ENCODE measurements at regions not wholly inside any gene's neighbourhood (a gene's known extent, or its start where the extent isn't known, plus 50 kb on each side); places are given as distances from the start of the nearest gene placed in this dataset.

DNA sequence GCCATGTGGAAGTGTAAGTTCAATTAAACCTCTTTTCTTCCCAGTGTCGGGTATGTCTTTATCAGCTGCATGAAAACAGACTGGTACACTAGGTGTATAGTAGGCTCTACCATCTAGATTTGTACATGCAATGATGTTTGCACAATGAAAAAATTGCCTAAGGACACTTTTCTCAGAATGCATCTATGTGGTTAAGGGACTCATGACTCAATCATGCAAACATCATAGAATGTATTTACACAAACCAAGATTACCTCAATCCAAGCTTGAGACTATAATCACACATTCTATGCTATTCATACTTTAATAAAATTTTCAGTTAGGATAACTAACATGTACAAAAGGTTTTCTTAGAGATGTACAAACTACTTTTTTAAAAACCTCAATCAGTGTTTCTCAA is 1164.5 kb downstream of the CDH12 start:
- Histone ChIP-seq H3K79me2 (ENCODE audit: control insufficient read depth, insufficient read depth, low read length) (no peaks in the 10 kb centered on the region), H3K27me3 (replicated peaks in 1 of 2; ENCODE audit: control insufficient read depth in 2 of 2, insufficient read depth in 2 of 2, low read length in 1 of 2) (no peaks in the 10 kb centered on the region), H2AFZ (ENCODE audit: control insufficient read depth, low read depth, low read length) (no peak overlapping the region), H3K4me2 (ENCODE audit: control insufficient read depth, insufficient read depth) (no peak overlapping the region), H3K27ac (ENCODE audit: control insufficient read depth, insufficient read depth) (no peak overlapping the region), H3K9me3 (replicated peaks; ENCODE audit: control insufficient read depth, insufficient read depth, low read length) (no peaks in the 10 kb centered on the region), H4K20me1 (ENCODE audit: control insufficient read depth, insufficient read depth) (no peaks in the 10 kb centered on the region), H3K36me3 (ENCODE audit: control insufficient read depth in 2 of 2, insufficient read depth in 2 of 2, low read length in 1 of 2) (no peaks in the 10 kb centered on the region), H3K4me3 (no peak overlapping the region), H3K4me1 (ENCODE audit: control insufficient read depth, insufficient read depth, low read length) (no peaks in the 10 kb centered on the region), H3K9ac (ENCODE audit: control insufficient read depth, insufficient read depth, low read length) (no peak overlapping the region)
- DNase-seq (ENCODE audit: low read depth, low spot score) (no peak), FAIRE-seq (no peak), ATAC-seq (no peak)
- POLR2A ChIA-PET = no interaction called here
- SMC1A ChIA-PET (ENCODE audit: uncharacterized antibody, unreplicated experiment) = interaction anchor here (1.8 kb wide), 1 partner anchor 11 kb away, joined by 4 read pairs; no protein-coding TSS in a partner anchor
- no TSS peak for BruUV-seq (replicated peaks)
- RAD21 ChIA-PET (ENCODE audit: unreplicated experiment) = no interaction called here
- TF ChIP-seq, protein P1, sequence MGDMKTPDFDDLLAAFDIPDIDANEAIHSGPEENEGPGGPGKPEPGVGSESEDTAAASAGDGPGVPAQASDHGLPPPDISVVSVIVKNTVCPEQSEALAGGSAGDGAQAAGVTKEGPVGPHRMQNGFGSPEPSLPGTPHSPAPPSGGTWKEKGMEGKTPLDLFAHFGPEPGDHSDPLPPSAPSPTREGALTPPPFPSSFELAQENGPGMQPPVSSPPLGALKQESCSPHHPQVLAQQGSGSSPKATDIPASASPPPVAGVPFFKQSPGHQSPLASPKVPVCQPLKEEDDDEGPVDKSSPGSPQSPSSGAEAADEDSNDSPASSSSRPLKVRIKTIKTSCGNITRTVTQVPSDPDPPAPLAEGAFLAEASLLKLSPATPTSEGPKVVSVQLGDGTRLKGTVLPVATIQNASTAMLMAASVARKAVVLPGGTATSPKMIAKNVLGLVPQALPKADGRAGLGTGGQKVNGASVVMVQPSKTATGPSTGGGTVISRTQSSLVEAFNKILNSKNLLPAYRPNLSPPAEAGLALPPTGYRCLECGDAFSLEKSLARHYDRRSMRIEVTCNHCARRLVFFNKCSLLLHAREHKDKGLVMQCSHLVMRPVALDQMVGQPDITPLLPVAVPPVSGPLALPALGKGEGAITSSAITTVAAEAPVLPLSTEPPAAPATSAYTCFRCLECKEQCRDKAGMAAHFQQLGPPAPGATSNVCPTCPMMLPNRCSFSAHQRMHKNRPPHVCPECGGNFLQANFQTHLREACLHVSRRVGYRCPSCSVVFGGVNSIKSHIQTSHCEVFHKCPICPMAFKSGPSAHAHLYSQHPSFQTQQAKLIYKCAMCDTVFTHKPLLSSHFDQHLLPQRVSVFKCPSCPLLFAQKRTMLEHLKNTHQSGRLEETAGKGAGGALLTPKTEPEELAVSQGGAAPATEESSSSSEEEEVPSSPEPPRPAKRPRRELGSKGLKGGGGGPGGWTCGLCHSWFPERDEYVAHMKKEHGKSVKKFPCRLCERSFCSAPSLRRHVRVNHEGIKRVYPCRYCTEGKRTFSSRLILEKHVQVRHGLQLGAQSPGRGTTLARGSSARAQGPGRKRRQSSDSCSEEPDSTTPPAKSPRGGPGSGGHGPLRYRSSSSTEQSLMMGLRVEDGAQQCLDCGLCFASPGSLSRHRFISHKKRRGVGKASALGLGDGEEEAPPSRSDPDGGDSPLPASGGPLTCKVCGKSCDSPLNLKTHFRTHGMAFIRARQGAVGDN (IDR thresholded peaks at IDR 0.05) = no peak
- TF ChIP-seq HCFC1 (IDR thresholded peaks at IDR 0.05; ENCODE audit: low read length) = no peak
- no peak for TF ChIP-seq RELA (IDR thresholded peaks at IDR 0.05; ENCODE audit: borderline replicate concordance, partially characterized antibody)
- TF ChIP-seq RAD21 (IDR thresholded peaks at IDR 0.05; ENCODE audit: insufficient read depth, low read depth, low read length) = no peak
- no peak for TF ChIP-seq PAX8 (IDR thresholded peaks at IDR 0.05)
- 43% methylated on average over 1 of the region's 1 CpG for WGBS (ENCODE audit: insufficient coverage, insufficient replicate concordance, low lambda C conversion rate, missing lambda C conversion rate)
- intact Hi-C loops (cut with micrococcal nuclease; ENCODE audit: unreplicated experiment) (no loop called here), in situ Hi-C loops (cut with MboI) (no loop called here)
- CTCF ChIA-PET = no interaction called here

All from GM12878 (cell line).